Neural crest cell (in vitro differentiated cells): ENCODE measurements at regions not wholly inside any gene's neighbourhood (a gene's known extent, or its start where the extent isn't known, plus 50 kb on each side); places are given as distances from the start of the nearest gene placed in this dataset.

Source experiments
- DNase-seq: peaks from one replicate; pipeline ENCODE4 v3.0.0; 2021; ENCODE audit warnings: low read depth, mixed read lengths, low spot score
- H3K27ac Mint-ChIP-seq: one replicate; pipeline ENCODE4 v1.8.0; 2021; ENCODE audit warnings: mild to moderate bottlenecking, mixed read lengths; ENCODE audit not compliant: unreplicated experiment
- H3K27me3 Mint-ChIP-seq: 2 replicates; pipeline ENCODE4 v1.8.0; 2021; ENCODE audit warnings: low read depth, mild to moderate bottlenecking, mixed read lengths
- H3K36me3 Mint-ChIP-seq: 2 replicates; pipeline ENCODE4 v1.8.0; 2021; ENCODE audit warnings: low read depth, mild to moderate bottlenecking, mixed read lengths
- H3K4me1 Mint-ChIP-seq: 2 replicates; pipeline ENCODE4 v1.8.0; 2021; ENCODE audit warnings: mixed read lengths
- H3K4me3 Mint-ChIP-seq: one replicate; pipeline ENCODE4 v1.8.0; 2021; ENCODE audit warnings: mild to moderate bottlenecking, mixed read lengths
- H3K9me3 Mint-ChIP-seq: 2 replicates; pipeline ENCODE4 v1.8.0; 2021; ENCODE audit warnings: mixed read lengths
- CTCF ChIP-seq: fragments of 200-600 bp; sonication (generic); conservative IDR thresholded peaks from 2 replicates; pipeline ENCODE4 v1.5.0; 2021; ENCODE audit warnings: antibody characterized with exemption, mild to moderate bottlenecking

- DNase-seq: no peak
- no peaks in the 10 kb centered on the region for H3K27me3 Mint-ChIP-seq
- TF ChIP-seq CTCF: no peak
- no peak overlapping the region for H3K27ac Mint-ChIP-seq
- H3K36me3 Mint-ChIP-seq: no peaks in the 10 kb centered on the region
- H3K4me1 Mint-ChIP-seq: no peaks in the 10 kb centered on the region
- no peak overlapping the region for H3K4me3 Mint-ChIP-seq
- H3K9me3 Mint-ChIP-seq: no peaks in the 10 kb centered on the region
These were observed 1703.7 kb upstream of the AGA start for GRCh38 chr4:179145746-179146525.

- Mint-ChIP-seq H3K27me3 (no peaks in the 10 kb centered on the region), H3K9me3 (no peaks in the 10 kb centered on the region), H3K4me3 (no peak overlapping the region), H3K36me3 (no peaks in the 10 kb centered on the region), H3K4me1 (no peaks in the 10 kb centered on the region), H3K27ac (no peak overlapping the region)
- TF ChIP-seq CTCF: no peak
- no peak for DNase-seq
These were observed 1709.5 kb upstream of the AGA start for GRCh38 chr4:179151770-179152169.

- no peak overlapping the region for H3K27ac Mint-ChIP-seq
- no peak for TF ChIP-seq CTCF
- peaks cover 23% of the 10 kb centered on the region for H3K27me3 Mint-ChIP-seq
- H3K36me3 Mint-ChIP-seq: no peaks in the 10 kb centered on the region
- DNase-seq: no peak
- peaks cover 10% of the 10 kb centered on the region for H3K9me3 Mint-ChIP-seq
- no peaks in the 10 kb centered on the region for H3K4me1 Mint-ChIP-seq
- H3K4me3 Mint-ChIP-seq: no peak overlapping the region
These were observed 1720.9 kb upstream of the AGA start for GRCh38 chr4:179163147-179163546.

GRCh38 chr4:179164267-179164999, 1722.2 kb upstream of the AGA start:
- no peak for DNase-seq
- Mint-ChIP-seq H3K4me3 (no peak overlapping the region), H3K36me3 (no peaks in the 10 kb centered on the region), H3K27ac (no peak overlapping the region), H3K9me3 (peaks cover 10% of the 10 kb centered on the region), H3K4me1 (no peaks in the 10 kb centered on the region), H3K27me3 (peaks cover 36% of the 10 kb centered on the region)
- TF ChIP-seq CTCF: no peak

GRCh38 chr4:179165000-179165738, 1722.9 kb upstream of the AGA start:
- Mint-ChIP-seq H3K9me3 (peaks cover 10% of the 10 kb centered on the region), H3K27ac (no peak overlapping the region), H3K4me1 (no peaks in the 10 kb centered on the region), H3K27me3 (peaks cover 43% of the 10 kb centered on the region), H3K4me3 (no peak overlapping the region), H3K36me3 (no peaks in the 10 kb centered on the region)
- TF ChIP-seq CTCF: no peak
- no peak for DNase-seq
